Caco-2 (cell line): ENCODE measurements at regions not wholly inside any gene's neighbourhood (a gene's known extent, or its start where the extent isn't known, plus 50 kb on each side); places are given as distances from the start of the nearest gene placed in this dataset.

Experiments
- BruUV-seq: library from RNA; stranded (reverse); fragments of 400-500 nt; replicated peaks from 2 replicates; lab custom pipeline; 2021; lab: Mats Ljungman, UMichigan
- CTCF ChIA-PET: fragments of 300-600 bp; sonication (Branson Sonifier 250); formaldehyde crosslinking; loops from one replicate; lab custom pipeline; 2022; ENCODE audit warnings: antibody characterized with exemption; lab: Charles Lee
- POLR2A ChIA-PET: fragments of 300-600 bp; sonication (Branson Sonifier 250); formaldehyde crosslinking; loops from one replicate; lab custom pipeline; 2022; ENCODE audit warnings: antibody characterized with exemption; lab: Charles Lee
- DNase-seq, 2 experiments: peaks; one replicate each; pipeline versions ENCODE4 v3.0.0 to v3.0.0-alpha.2; 2020 to 2022
- H3K27me3 ChIP-seq: replicated peaks from 2 replicates; pipeline ENCODE4 v1.6.0; 2011; ENCODE audit warnings: low read length; ENCODE audit not compliant: control insufficient read depth, insufficient read depth
- H3K36me3 ChIP-seq: 2 replicates; pipeline ENCODE4 v1.5.1; 2011; ENCODE audit warnings: low read length; ENCODE audit not compliant: control insufficient read depth, insufficient read depth
- H3K4me1 ChIP-seq: fragments of 250-450 bp; sonication (Bioruptor Pico); 2 replicates; pipeline ENCODE4 v1.5.1; 2020; ENCODE audit warnings: mild to moderate bottlenecking
- H3K4me3 ChIP-seq: 2 replicates; pipeline ENCODE4 v1.5.1; 2011; ENCODE audit warnings: low read depth, mild to moderate bottlenecking, control low read depth, low read length
- H3K9me3 ChIP-seq: fragments of 250-450 bp; sonication (Bioruptor Pico); 2 replicates; pipeline ENCODE4 v1.5.1; 2020; ENCODE audit warnings: mild to moderate bottlenecking, moderate library complexity
- H3K27ac Mint-ChIP-seq: one replicate; pipeline ENCODE4 v1.8.0; 2022; ENCODE audit warnings: mixed read lengths; ENCODE audit not compliant: unreplicated experiment
- H3K27me3 Mint-ChIP-seq: one replicate; pipeline ENCODE4 v1.8.0; 2022; ENCODE audit warnings: mixed read lengths; ENCODE audit not compliant: insufficient read depth, unreplicated experiment
- H3K36me3 Mint-ChIP-seq: one replicate; pipeline ENCODE4 v1.8.0; 2022; ENCODE audit warnings: mild to moderate bottlenecking, mixed read lengths; ENCODE audit not compliant: insufficient read depth, unreplicated experiment
- H3K4me1 Mint-ChIP-seq: one replicate; pipeline ENCODE4 v1.8.0; 2022; ENCODE audit warnings: low read depth, mixed read lengths; ENCODE audit not compliant: unreplicated experiment
- H3K4me3 Mint-ChIP-seq: one replicate; pipeline ENCODE4 v1.8.0; 2022; ENCODE audit warnings: mild to moderate bottlenecking, moderate library complexity, mixed read lengths; ENCODE audit not compliant: unreplicated experiment
- H3K9me3 Mint-ChIP-seq: one replicate; pipeline ENCODE4 v1.8.0; 2022; ENCODE audit warnings: mixed read lengths; ENCODE audit not compliant: unreplicated experiment
- CTCF ChIP-seq, 2 experiments: fragments of 200-600 bp in 1 of 2; IDR thresholded peaks; 1 replicate in 1 of 2; 2 replicates in 1 of 2; pipeline versions ENCODE4 v1.5.1 to v1.8.0; 2011 to 2022; ENCODE audit warnings: antibody characterized with exemption in 1 of 2, control low read depth in 1 of 2, inconsistent platforms in 1 of 2, low read depth in 1 of 2, low read length in 1 of 2, mild to moderate bottlenecking in 1 of 2, moderate library complexity in 1 of 2; ENCODE audit not compliant: insufficient read depth in 1 of 2, severe bottlenecking in 1 of 2, unreplicated experiment in 1 of 2
- intact Hi-C: fragments of 100-400 bp; cut with micrococcal nuclease; formaldehyde crosslinking; loops from one replicate; pipeline ENCODE4 v1.10.0; 2022; ENCODE audit not compliant: unreplicated experiment

GRCh38 chr16:5510819-5511370 lies 413.3 kb upstream of the EEF2KMT start:
- intact Hi-C loops, result no loop called here
- no TSS peak for BruUV-seq
- H3K4me1 Mint-ChIP-seq, result no peaks in the 10 kb centered on the region
- peaks cover 12% of the 10 kb centered on the region for H3K9me3 Mint-ChIP-seq
- no peaks in the 10 kb centered on the region for H3K4me1 ChIP-seq
- no peak for DNase-seq
- POLR2A ChIA-PET, result no interaction called here
- H3K4me3 Mint-ChIP-seq, result no peak overlapping the region
- H3K36me3 Mint-ChIP-seq, result no peaks in the 10 kb centered on the region
- H3K36me3 ChIP-seq, result no peaks in the 10 kb centered on the region
- CTCF ChIA-PET, result no interaction called here
- no peak overlapping the region for H3K27ac Mint-ChIP-seq
- H3K4me3 ChIP-seq, result no peak overlapping the region
- peaks cover 8% of the 10 kb centered on the region for H3K27me3 Mint-ChIP-seq
- no peaks in the 10 kb centered on the region for H3K27me3 ChIP-seq
- no peak for TF ChIP-seq CTCF (IDR thresholded peaks at IDR 0.05; ENCODE audit: insufficient read depth in 1 of 2, low read depth in 1 of 2, low read length in 1 of 2, severe bottlenecking in 1 of 2, unreplicated experiment in 1 of 2)
- H3K9me3 ChIP-seq, result no peaks in the 10 kb centered on the region

- no peaks in the 10 kb centered on the region for H3K4me1 Mint-ChIP-seq
- no peak overlapping the region for H3K4me3 Mint-ChIP-seq
- H3K4me3 ChIP-seq, result no peak overlapping the region
- intact Hi-C loops, result loop anchor here (10.0 kb wide), 1 partner anchor 1135 kb away; no protein-coding TSS in a partner anchor
- H3K27me3 Mint-ChIP-seq, result peaks cover 8% of the 10 kb centered on the region
- ChIA-PET CTCF (no interaction called here), POLR2A (no interaction called here)
- BruUV-seq, result no TSS peak
- H3K27me3 ChIP-seq, result no peaks in the 10 kb centered on the region
- no peak for TF ChIP-seq CTCF (IDR thresholded peaks at IDR 0.05; ENCODE audit: insufficient read depth in 1 of 2, low read depth in 1 of 2, low read length in 1 of 2, severe bottlenecking in 1 of 2, unreplicated experiment in 1 of 2)
- H3K27ac Mint-ChIP-seq, result no peak overlapping the region
- H3K9me3 ChIP-seq, result no peaks in the 10 kb centered on the region
- H3K9me3 Mint-ChIP-seq, result peaks cover 8% of the 10 kb centered on the region
- H3K36me3 Mint-ChIP-seq, result no peaks in the 10 kb centered on the region
- DNase-seq, result no peak
- no peaks in the 10 kb centered on the region for H3K4me1 ChIP-seq
- H3K36me3 ChIP-seq, result no peaks in the 10 kb centered on the region
Measured at GRCh38 chr16:5509794-5510193, 412.2 kb upstream of the EEF2KMT start.

GRCh38 chr16:5509336-5509735 lies 411.7 kb upstream of the EEF2KMT start:
- no peak overlapping the region for H3K4me3 ChIP-seq
- Mint-ChIP-seq H3K27me3 (peaks cover 8% of the 10 kb centered on the region), H3K36me3 (no peaks in the 10 kb centered on the region), H3K4me1 (no peaks in the 10 kb centered on the region), H3K4me3 (no peak overlapping the region), H3K27ac (no peak overlapping the region), H3K9me3 (peaks cover 4% of the 10 kb centered on the region)
- no peaks in the 10 kb centered on the region for H3K4me1 ChIP-seq
- no peaks in the 10 kb centered on the region for H3K27me3 ChIP-seq
- no peak for DNase-seq
- POLR2A ChIA-PET, result no interaction called here
- H3K36me3 ChIP-seq, result no peaks in the 10 kb centered on the region
- no TSS peak for BruUV-seq
- CTCF ChIA-PET, result interaction anchor here (0.6 kb wide), 1 partner anchor 106 kb away, joined by 3 read pairs; no protein-coding TSS in a partner anchor
- no peak for TF ChIP-seq CTCF (IDR thresholded peaks at IDR 0.05; ENCODE audit: insufficient read depth in 1 of 2, low read depth in 1 of 2, low read length in 1 of 2, severe bottlenecking in 1 of 2, unreplicated experiment in 1 of 2)
- H3K9me3 ChIP-seq, result no peaks in the 10 kb centered on the region
- intact Hi-C loops, result loop anchor here (10.0 kb wide), 1 partner anchor 1135 kb away; no protein-coding TSS in a partner anchor
